GM21576 (cell line): ENCODE measurements at regions not wholly inside any gene's neighbourhood (a gene's known extent, or its start where the extent isn't known, plus 50 kb on each side); places are given as distances from the start of the nearest gene placed in this dataset.

Source experiments
- ATAC-seq: cut with Tn5 transposase; IDR thresholded peaks from one replicate; pipeline ENCODE4 v1.9.1; 2021; ENCODE audit warnings: mild to moderate bottlenecking, moderate library complexity; ENCODE audit not compliant: unreplicated experiment

DNA sequence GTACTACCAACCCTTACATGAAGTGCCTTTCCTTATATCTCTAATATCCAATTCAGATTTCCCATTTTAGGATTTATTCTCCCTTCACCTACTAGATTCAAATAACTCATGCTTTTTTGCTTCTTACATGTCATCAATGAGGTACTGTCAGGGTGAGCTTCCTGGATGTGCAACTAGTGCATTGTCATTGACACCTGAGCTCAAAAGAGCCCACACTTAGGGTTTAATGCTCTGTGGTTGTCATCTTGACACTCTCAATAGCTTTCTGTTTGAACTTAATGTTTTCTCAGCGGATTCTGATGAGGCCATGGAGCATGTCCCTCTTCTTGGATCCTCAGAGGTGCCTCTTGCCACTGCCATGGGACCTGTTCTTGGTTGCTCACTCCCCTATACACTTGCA is 1033.3 kb upstream of the EYS start:
- no peak for ATAC-seq

DNA sequence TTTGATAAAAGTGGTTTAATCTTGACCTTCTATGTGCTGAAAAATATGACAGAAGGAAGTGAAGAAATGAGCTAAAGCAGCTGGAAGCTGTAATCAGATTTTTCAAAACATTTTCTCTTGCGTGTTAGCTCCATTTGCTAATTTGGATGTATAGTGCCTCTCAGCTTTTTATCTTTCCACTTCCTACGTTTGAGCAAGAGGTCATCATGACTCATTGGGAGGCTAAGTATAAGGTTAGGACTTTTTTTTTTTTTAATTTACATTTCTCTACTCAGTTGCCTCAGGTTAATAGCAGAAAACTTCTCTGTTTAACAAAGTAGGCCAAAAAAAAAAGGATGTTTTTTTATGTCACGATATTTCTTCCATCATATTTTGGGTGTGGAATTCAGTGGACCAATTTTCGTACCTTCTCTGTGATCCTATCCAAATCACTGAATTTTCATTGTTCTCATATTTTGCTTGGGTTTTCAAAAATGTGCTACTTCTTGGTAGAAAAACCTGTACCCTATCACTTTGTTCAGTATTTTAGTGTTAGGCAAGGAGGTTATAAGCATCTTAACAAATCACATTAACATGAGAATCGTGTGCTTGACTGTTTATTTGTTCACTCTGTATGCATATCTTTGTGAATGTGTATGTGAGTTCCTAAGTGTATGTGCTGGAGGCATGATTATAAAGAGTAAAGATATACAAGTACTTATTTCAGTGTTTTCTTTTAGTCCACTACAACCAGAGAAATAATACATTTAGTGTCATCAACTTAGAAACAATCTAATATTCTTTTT is 1028.3 kb upstream of the EYS start:
- no peak for ATAC-seq

GRCh38 chr6:66731310-66731709 is 1024.3 kb upstream of the EYS start:
- ATAC-seq = no peak

DNA sequence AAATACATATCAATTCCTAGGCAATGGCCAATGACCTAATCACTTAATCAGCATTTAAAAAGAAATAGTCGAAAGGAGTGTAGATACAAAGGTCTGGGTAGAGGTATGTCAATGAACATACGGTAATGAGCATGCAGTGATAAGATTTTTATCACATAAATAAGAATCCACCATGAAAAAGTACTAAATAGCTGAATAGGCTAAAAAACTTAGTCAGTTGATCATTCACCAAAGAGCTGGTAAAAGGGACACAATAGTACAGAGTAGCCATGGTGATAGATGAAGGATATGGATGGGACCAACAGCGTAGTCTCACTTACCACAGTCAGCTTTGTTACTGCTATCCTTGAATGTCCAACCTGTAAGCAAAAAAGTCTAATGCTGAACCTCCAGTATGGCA is 1018.6 kb upstream of the EYS start:
- no peak for ATAC-seq

- ATAC-seq = no peak
Observed at GRCh38 chr6:66717801-66718200, 1010.8 kb upstream of the EYS start.

GRCh38 chr6:66699385-66699784 is 992.4 kb upstream of the EYS start:
- ATAC-seq = no peak

DNA sequence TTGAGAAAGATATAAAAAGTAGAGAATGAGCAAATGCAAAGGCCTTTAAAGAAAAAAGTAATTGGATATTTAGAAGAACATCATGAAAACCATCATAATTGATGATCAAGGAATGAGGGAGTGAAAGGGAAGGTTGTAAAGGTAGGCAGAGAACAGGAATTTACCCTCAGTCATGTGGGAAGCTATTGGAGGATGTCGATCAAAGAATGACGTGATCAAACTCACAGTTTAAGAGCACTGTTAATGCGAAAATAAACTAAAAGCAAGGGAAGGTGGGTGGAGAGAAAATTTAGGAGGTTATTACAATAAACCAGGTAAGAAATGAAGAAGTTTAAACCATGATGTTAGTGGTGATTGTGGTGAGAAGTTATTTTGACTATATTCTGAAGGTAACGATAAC is 982.6 kb upstream of the EYS start:
- no peak for ATAC-seq

- no peak for ATAC-seq
Observed at GRCh38 chr6:66687611-66688140, 980.6 kb upstream of the EYS start.

- ATAC-seq = no peak
Observed at GRCh38 chr6:66675906-66676305, 968.9 kb upstream of the EYS start.

DNA sequence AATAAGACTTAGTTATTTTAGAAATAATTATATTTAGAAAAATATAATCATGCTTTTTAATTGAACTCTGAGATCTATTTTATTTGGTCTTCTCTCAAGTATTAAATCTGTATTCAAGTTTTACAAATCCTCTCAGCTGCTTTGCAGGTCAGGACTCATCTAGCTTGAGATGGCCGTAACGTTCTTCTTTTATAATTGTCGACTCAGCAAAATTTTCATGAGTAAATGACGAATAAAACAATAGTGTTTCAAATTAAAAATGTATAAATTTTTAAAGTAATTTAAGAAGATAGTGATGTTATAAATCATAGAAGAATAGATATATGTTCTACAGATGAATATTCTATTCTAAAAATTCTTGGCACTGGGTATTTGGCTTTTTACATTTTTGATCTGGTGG is 957.1 kb upstream of the EYS start:
- no peak for ATAC-seq

GRCh38 chr6:66662721-66663507 is 955.9 kb upstream of the EYS start:
- ATAC-seq = no peak

GRCh38 chr6:66662196-66662595 is 955.2 kb upstream of the EYS start:
- no peak for ATAC-seq

- no peak for ATAC-seq
Observed at GRCh38 chr6:66655420-66655819, 948.4 kb upstream of the EYS start.

DNA sequence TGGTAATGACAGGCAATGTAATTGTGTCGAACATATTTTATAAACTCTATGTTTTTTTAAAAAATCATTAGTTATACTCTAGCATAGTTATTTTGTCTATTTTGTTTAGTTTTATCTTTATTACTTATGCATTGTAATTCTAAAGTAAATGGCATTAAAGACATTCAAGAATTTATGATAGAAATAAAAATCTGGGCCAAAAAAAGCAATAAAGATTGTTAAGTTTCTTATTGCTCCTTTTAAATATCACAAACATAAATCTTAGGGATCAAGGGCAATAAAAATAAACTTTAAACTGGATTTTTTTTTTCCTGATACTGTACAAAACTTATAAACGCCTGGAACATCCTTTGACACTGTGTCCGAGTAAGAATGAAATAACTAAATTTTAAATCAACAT is 931.5 kb upstream of the EYS start:
- ATAC-seq = no peak

GRCh38 chr6:66638099-66638498 is 931.1 kb upstream of the EYS start:
- no peak for ATAC-seq

- ATAC-seq = no peak
Observed at GRCh38 chr6:66628917-66629316, 921.9 kb upstream of the EYS start.

DNA sequence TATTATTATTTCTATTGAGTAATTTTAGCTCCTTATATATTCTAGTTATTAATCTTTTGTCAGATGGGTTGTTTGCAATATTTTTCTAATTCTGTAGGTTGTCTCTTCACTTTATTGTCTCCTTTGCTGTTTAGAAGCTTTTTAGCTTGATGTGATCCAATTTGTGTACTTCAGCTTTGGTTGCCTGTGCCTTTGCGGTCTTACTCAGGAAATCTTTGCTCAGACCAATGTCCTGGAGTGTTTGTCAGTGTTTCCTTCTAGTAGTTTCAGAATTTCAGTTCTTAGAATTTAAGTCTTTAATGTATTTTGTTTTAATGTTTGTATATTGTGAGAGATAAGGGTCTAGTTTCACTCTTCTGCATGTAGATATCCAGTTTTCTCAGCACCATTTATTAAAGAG is 916.0 kb upstream of the EYS start:
- ATAC-seq = no peak

DNA sequence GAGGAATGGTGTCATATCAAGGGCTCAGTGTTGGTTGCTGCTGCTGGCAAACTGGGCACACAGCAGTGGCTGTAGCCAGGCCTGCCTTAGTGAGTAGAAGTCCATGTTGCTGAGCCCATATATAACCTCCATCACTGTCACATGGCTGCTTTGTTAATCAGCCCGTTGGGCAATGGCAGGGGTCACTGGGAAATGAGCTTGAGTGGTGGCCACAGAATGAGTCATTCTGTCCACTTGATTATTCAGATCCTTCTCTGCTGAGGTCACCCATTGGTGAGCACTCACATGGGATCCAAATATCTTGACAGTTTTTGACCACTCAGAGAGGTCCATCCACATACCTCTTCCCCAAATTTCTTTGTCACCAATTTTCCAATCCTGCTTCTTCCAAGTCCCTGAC is 898.9 kb upstream of the EYS start:
- ATAC-seq = no peak

DNA sequence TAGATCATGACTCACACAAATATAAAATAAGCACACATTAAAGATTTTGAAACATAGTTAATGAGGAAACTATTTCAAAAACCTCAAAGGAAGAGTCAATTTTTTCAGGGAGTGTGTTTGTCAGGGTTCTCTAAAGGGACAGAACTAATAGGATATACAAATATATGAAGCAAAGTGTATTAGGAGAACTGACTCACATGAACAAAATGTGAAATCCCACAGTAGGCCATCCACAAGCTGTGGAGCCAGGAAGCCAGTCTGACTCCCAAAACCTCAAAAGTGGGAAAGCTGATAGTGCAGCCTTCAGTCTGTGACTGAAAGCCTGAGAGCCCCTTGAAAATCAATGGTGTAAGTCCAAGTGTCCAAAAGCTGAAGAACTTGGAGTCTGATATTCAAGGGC is 898.0 kb upstream of the EYS start:
- no peak for ATAC-seq

GRCh38 chr6:66599541-66599940 is 892.5 kb upstream of the EYS start:
- no peak for ATAC-seq

GRCh38 chr6:66578362-66578761 is 871.3 kb upstream of the EYS start:
- no peak for ATAC-seq

GRCh38 chr6:66568271-66568670 is 861.2 kb upstream of the EYS start:
- no peak for ATAC-seq
